Activated CD8-positive, alpha-beta memory T cell treated with anti-CD3 and anti-CD28 coated beads, Interleukin-2, amount 10 ng/mL, durations not matched to agents 7 days and 5 days (primary cell): ENCODE measurements at regions not wholly inside any gene's neighbourhood (a gene's known extent, or its start where the extent isn't known, plus 50 kb on each side); places are given as distances from the start of the nearest gene placed in this dataset.
"Not testable (repeated sequence)": the region's sequence is repeated elsewhere in the genome, so short reads cannot be mapped to it uniquely, and the experiment has no call there.

Source experiments
- ATAC-seq: fragments of 150-1000 bp; cut with Tn5 transposase; one replicate; pipeline ENCODE4 v1.10.0; 2021; ENCODE audit warnings: moderate library complexity
- CTCF ChIA-PET: fragments of 350-600 bp; sonication (Branson Sonifier 250); formaldehyde crosslinking; loops from one replicate; lab custom pipeline; 2021; ENCODE audit warnings: antibody characterized with exemption; lab: Charles Lee
- DNase-seq: peaks from one replicate; pipeline ENCODE4 v3.0.0-alpha.2; 2020
- H3K27ac Mint-ChIP-seq: one replicate; pipeline ENCODE4 v1.8.0; 2021; ENCODE audit warnings: mild to moderate bottlenecking, mixed read lengths
- H3K27me3 Mint-ChIP-seq: one replicate; pipeline ENCODE4 v1.8.0; 2021; ENCODE audit warnings: mixed read lengths
- H3K36me3 Mint-ChIP-seq: one replicate; pipeline ENCODE4 v1.8.0; 2021; ENCODE audit warnings: mild to moderate bottlenecking, mixed read lengths
- H3K4me1 Mint-ChIP-seq: one replicate; pipeline ENCODE4 v1.8.0; 2021; ENCODE audit warnings: mixed read lengths
- H3K4me3 Mint-ChIP-seq: one replicate; pipeline ENCODE4 v1.8.0; 2021; ENCODE audit warnings: mild to moderate bottlenecking, moderate library complexity, mixed read lengths
- H3K9me3 Mint-ChIP-seq: one replicate; pipeline ENCODE4 v1.8.0; 2022; ENCODE audit warnings: low read depth, mixed read lengths

- H3K9me3 Mint-ChIP-seq, H3K36me3 Mint-ChIP-seq, DNase-seq, CTCF ChIA-PET, ATAC-seq, H3K27me3 Mint-ChIP-seq, H3K4me1 Mint-ChIP-seq, H3K27ac Mint-ChIP-seq, H3K4me3 Mint-ChIP-seq: not testable (repeated sequence)
These were observed 295.2 kb upstream of the PAPPA start for GRCh38 chr9:115858421-115858820.

GRCh38 chr9:115862021-115862420 is 291.6 kb upstream of the PAPPA start:
- no peak for ATAC-seq
- DNase-seq: no peak
- no peaks in the 10 kb centered on the region for H3K36me3 Mint-ChIP-seq
- H3K27ac Mint-ChIP-seq: no peak overlapping the region
- no peaks in the 10 kb centered on the region for H3K4me1 Mint-ChIP-seq
- no peak overlapping the region for H3K4me3 Mint-ChIP-seq
- H3K9me3 Mint-ChIP-seq: no peaks in the 10 kb centered on the region
- CTCF ChIA-PET: interaction anchor here (1.2 kb wide), 1 partner anchor 11 kb away, joined by 3 read pairs; no protein-coding TSS in a partner anchor
- no peaks in the 10 kb centered on the region for H3K27me3 Mint-ChIP-seq

GRCh38 chr9:115864581-115864980 is 289.0 kb upstream of the PAPPA start:
- no peak for DNase-seq
- ATAC-seq: no peak
- H3K4me3 Mint-ChIP-seq: no peak overlapping the region
- H3K36me3 Mint-ChIP-seq: no peaks in the 10 kb centered on the region
- CTCF ChIA-PET: no interaction called here
- H3K27me3 Mint-ChIP-seq: no peaks in the 10 kb centered on the region
- no peaks in the 10 kb centered on the region for H3K9me3 Mint-ChIP-seq
- H3K27ac Mint-ChIP-seq: no peak overlapping the region
- H3K4me1 Mint-ChIP-seq: no peaks in the 10 kb centered on the region

- CTCF ChIA-PET: no interaction called here
- H3K27me3 Mint-ChIP-seq: no peaks in the 10 kb centered on the region
- no peak overlapping the region for H3K4me3 Mint-ChIP-seq
- ATAC-seq: no peak
- no peaks in the 10 kb centered on the region for H3K9me3 Mint-ChIP-seq
- no peak overlapping the region for H3K27ac Mint-ChIP-seq
- DNase-seq: no peak
- no peaks in the 10 kb centered on the region for H3K36me3 Mint-ChIP-seq
- H3K4me1 Mint-ChIP-seq: no peaks in the 10 kb centered on the region
These were observed 286.3 kb upstream of the PAPPA start for GRCh38 chr9:115867326-115867725.

- H3K4me3 Mint-ChIP-seq: no peak overlapping the region
- H3K27me3 Mint-ChIP-seq: no peaks in the 10 kb centered on the region
- DNase-seq: no peak
- H3K36me3 Mint-ChIP-seq: no peaks in the 10 kb centered on the region
- ATAC-seq: no peak
- CTCF ChIA-PET: no interaction called here
- H3K27ac Mint-ChIP-seq: no peak overlapping the region
- H3K4me1 Mint-ChIP-seq: no peaks in the 10 kb centered on the region
- H3K9me3 Mint-ChIP-seq: no peaks in the 10 kb centered on the region
These were observed 275.6 kb upstream of the PAPPA start for GRCh38 chr9:115877852-115878438.

GRCh38 chr9:115879451-115879850 is 274.1 kb upstream of the PAPPA start:
- H3K4me3 Mint-ChIP-seq: no peak overlapping the region
- H3K36me3 Mint-ChIP-seq: no peaks in the 10 kb centered on the region
- no peak overlapping the region for H3K27ac Mint-ChIP-seq
- no peaks in the 10 kb centered on the region for H3K4me1 Mint-ChIP-seq
- ATAC-seq (no peak), DNase-seq (no peak)
- no peaks in the 10 kb centered on the region for H3K9me3 Mint-ChIP-seq
- H3K27me3 Mint-ChIP-seq: no peaks in the 10 kb centered on the region
- CTCF ChIA-PET: no interaction called here

- ATAC-seq: no peak
- CTCF ChIA-PET: no interaction called here
- DNase-seq: no peak
- Mint-ChIP-seq H3K4me1 (no peaks in the 10 kb centered on the region), H3K36me3 (no peaks in the 10 kb centered on the region), H3K27ac (no peak overlapping the region), H3K4me3 (no peak overlapping the region), H3K9me3 (no peaks in the 10 kb centered on the region), H3K27me3 (no peaks in the 10 kb centered on the region)
These were observed 273.2 kb upstream of the PAPPA start for GRCh38 chr9:115880221-115880885.

GRCh38 chr9:115882911-115883310 is 270.7 kb upstream of the PAPPA start:
- no peak for ATAC-seq
- no peak for DNase-seq
- no peak overlapping the region for H3K27ac Mint-ChIP-seq
- no peak overlapping the region for H3K4me3 Mint-ChIP-seq
- H3K27me3 Mint-ChIP-seq: no peaks in the 10 kb centered on the region
- no peaks in the 10 kb centered on the region for H3K9me3 Mint-ChIP-seq
- H3K36me3 Mint-ChIP-seq: no peaks in the 10 kb centered on the region
- H3K4me1 Mint-ChIP-seq: no peaks in the 10 kb centered on the region
- CTCF ChIA-PET: no interaction called here

GRCh38 chr9:115883467-115884329 is 269.9 kb upstream of the PAPPA start:
- Mint-ChIP-seq H3K27me3 (no peaks in the 10 kb centered on the region), H3K4me1 (no peaks in the 10 kb centered on the region), H3K27ac (no peak overlapping the region), H3K9me3 (no peaks in the 10 kb centered on the region), H3K4me3 (no peak overlapping the region), H3K36me3 (no peaks in the 10 kb centered on the region)
- ATAC-seq: no peak
- no peak for DNase-seq
- CTCF ChIA-PET: no interaction called here

- no peaks in the 10 kb centered on the region for H3K36me3 Mint-ChIP-seq
- H3K9me3 Mint-ChIP-seq: no peaks in the 10 kb centered on the region
- H3K4me3 Mint-ChIP-seq: no peak overlapping the region
- CTCF ChIA-PET: no interaction called here
- ATAC-seq (no peak), DNase-seq (no peak)
- no peaks in the 10 kb centered on the region for H3K27me3 Mint-ChIP-seq
- H3K4me1 Mint-ChIP-seq: no peaks in the 10 kb centered on the region
- no peak overlapping the region for H3K27ac Mint-ChIP-seq
These were observed 268.7 kb upstream of the PAPPA start for GRCh38 chr9:115884846-115885245.

GRCh38 chr9:115888131-115888530 is 265.5 kb upstream of the PAPPA start:
- H3K9me3 Mint-ChIP-seq: no peaks in the 10 kb centered on the region
- H3K27ac Mint-ChIP-seq: no peak overlapping the region
- CTCF ChIA-PET: no interaction called here
- no peaks in the 10 kb centered on the region for H3K4me1 Mint-ChIP-seq
- no peaks in the 10 kb centered on the region for H3K36me3 Mint-ChIP-seq
- DNase-seq (no peak), ATAC-seq (no peak)
- no peak overlapping the region for H3K4me3 Mint-ChIP-seq
- no peaks in the 10 kb centered on the region for H3K27me3 Mint-ChIP-seq

- no peaks in the 10 kb centered on the region for H3K27me3 Mint-ChIP-seq
- H3K9me3 Mint-ChIP-seq: no peaks in the 10 kb centered on the region
- no peak for ATAC-seq
- no peak overlapping the region for H3K27ac Mint-ChIP-seq
- CTCF ChIA-PET: no interaction called here
- H3K4me3 Mint-ChIP-seq: no peak overlapping the region
- no peaks in the 10 kb centered on the region for H3K36me3 Mint-ChIP-seq
- no peaks in the 10 kb centered on the region for H3K4me1 Mint-ChIP-seq
- no peak for DNase-seq
These were observed 261.7 kb upstream of the PAPPA start for GRCh38 chr9:115891929-115892328.

- DNase-seq, H3K4me1 Mint-ChIP-seq, H3K27me3 Mint-ChIP-seq, H3K9me3 Mint-ChIP-seq, H3K27ac Mint-ChIP-seq, CTCF ChIA-PET, H3K4me3 Mint-ChIP-seq, ATAC-seq, H3K36me3 Mint-ChIP-seq: not testable (repeated sequence)
These were observed 255.1 kb upstream of the PAPPA start for GRCh38 chr9:115898478-115898877.

- CTCF ChIA-PET: no interaction called here
- H3K4me3 Mint-ChIP-seq: no peak overlapping the region
- no peak overlapping the region for H3K27ac Mint-ChIP-seq
These were observed 252.9 kb upstream of the PAPPA start for GRCh38 chr9:115900698-115901097.

More at GRCh38 chr9:115900698-115901097, 252.9 kb upstream of the PAPPA start:
- Mint-ChIP-seq H3K4me1 (no peaks in the 10 kb centered on the region), H3K9me3 (no peaks in the 10 kb centered on the region), H3K27me3 (no peaks in the 10 kb centered on the region), H3K36me3 (no peaks in the 10 kb centered on the region)
- ATAC-seq (no peak), DNase-seq (no peak)
